ENCODE measurements at regions not wholly inside any gene's neighbourhood (a gene's known extent, or its start where the extent isn't known, plus 50 kb on each side); places are given as distances from the start of the nearest gene placed in this dataset.

DNA sequence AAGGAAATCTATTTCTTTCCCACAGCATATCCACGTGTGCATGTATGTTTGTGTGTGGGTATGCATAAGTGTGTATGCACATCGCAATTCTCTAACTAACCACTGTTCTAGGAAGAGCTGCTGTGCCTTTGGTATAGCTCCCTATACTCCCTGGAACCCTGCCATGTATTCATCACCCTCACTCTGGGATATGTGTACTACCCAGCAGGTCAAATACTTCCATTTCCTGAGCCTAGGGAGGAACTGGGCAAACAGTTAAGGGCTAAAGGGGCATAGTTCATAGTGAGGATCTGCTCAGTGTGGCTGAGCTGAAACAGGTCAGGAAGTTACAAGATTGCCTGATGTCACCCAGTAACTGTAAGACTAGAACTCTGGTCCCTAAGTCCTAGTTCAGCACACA, 260.4 kb downstream of the RPLP1 start:
- ChIA-PET CTCF (no interaction called here), POLR2A (no interaction called here)
- H3K4me3 ChIP-seq (ENCODE audit: low read depth, low read length), result no peak overlapping the region
- DNase-seq (ENCODE audit: low read depth, low spot score), result no peak
- TF ChIP-seq, protein P1, sequence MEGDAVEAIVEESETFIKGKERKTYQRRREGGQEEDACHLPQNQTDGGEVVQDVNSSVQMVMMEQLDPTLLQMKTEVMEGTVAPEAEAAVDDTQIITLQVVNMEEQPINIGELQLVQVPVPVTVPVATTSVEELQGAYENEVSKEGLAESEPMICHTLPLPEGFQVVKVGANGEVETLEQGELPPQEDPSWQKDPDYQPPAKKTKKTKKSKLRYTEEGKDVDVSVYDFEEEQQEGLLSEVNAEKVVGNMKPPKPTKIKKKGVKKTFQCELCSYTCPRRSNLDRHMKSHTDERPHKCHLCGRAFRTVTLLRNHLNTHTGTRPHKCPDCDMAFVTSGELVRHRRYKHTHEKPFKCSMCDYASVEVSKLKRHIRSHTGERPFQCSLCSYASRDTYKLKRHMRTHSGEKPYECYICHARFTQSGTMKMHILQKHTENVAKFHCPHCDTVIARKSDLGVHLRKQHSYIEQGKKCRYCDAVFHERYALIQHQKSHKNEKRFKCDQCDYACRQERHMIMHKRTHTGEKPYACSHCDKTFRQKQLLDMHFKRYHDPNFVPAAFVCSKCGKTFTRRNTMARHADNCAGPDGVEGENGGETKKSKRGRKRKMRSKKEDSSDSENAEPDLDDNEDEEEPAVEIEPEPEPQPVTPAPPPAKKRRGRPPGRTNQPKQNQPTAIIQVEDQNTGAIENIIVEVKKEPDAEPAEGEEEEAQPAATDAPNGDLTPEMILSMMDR (IDR thresholded peaks at IDR 0.05; ENCODE audit: insufficient read depth, low read length, missing control alignments), result no peak

DNA sequence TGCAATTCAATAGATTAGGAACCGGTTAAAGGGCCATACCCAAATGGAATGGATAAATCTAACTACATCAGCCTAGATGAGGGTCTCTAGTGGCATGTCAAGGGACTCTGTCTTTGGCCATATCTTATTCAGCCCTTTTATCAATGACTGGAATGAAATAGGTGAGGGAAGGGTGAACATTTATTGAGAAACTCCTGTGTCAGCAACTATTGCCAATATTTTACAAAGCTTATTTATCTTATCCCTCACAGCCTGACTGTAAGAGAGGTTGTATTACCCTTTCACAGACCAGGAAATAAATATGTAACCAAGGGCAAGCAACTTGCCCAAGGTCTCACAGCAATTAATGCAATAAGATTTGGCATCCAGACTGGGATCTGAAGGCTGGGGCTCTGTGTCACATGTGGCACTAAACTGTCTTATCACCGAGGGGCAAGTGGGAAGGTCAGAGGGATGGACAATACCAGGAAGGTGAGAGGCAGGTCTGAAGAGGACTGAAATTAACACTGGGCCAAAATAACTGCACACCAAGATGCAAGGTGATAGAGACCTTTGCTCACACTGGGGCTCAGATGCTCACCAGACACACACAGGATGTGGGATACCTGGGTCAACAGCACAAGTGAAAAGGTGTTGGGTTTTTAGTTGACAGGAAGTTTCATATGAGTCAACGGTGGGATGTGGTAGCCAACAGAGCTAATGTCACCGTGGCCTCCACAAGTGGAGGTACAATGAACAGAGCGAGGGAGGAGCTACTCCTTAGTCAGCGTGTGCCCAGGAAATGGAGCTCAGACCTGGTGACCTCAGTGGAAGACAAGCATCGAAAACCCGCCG, 261.3 kb downstream of the RPLP1 start:
- H3K4me3 ChIP-seq (ENCODE audit: low read depth, low read length), result no peak overlapping the region
- CTCF ChIA-PET, result no interaction called here
- TF ChIP-seq, protein P1 (IDR thresholded peaks at IDR 0.05; ENCODE audit: insufficient read depth, low read length, missing control alignments), result no peak
- DNase-seq (ENCODE audit: low read depth, low spot score), result no peak
- POLR2A ChIA-PET, result no interaction called here

DNA sequence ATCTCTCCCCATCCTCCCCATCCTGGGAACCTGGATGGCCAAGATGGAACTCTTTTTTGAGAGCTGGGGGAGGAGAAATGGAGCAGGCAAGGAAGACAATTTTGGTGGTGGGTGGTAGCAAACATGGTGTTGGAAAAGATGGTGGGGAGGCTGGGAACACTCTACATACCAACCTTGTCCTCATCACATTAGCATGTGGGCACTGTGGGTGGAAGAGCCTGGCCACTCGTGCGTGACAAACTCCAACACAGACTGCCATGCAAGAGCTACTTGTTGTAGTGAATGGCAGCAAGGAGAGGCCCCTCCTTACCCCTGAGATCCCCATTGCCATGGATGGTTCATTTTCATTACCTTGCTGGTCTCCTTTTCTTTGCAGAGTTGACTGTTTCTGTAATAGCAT, 262.6 kb downstream of the RPLP1 start:
- H3K4me3 ChIP-seq (ENCODE audit: low read depth, low read length), result no peak overlapping the region
- CTCF ChIA-PET, result no interaction called here
- POLR2A ChIA-PET, result no interaction called here

GRCh38 chr15:69718436-69718835, 265.8 kb downstream of the RPLP1 start:
- CTCF ChIA-PET, result interaction anchor here (1.2 kb wide), 2 partner anchors 10 to 748 kb away, joined by 3 to 4 read pairs; no protein-coding TSS in a partner anchor
- TF ChIP-seq, protein P1 (IDR thresholded peaks at IDR 0.05; ENCODE audit: insufficient read depth, low read length, missing control alignments), result no peak
- POLR2A ChIA-PET, result no interaction called here
- no peak overlapping the region for H3K4me3 ChIP-seq (ENCODE audit: low read depth, low read length)
- DNase-seq (ENCODE audit: low read depth, low spot score), result no peak

More for the DNA sequence above, 262.6 kb downstream of the RPLP1 start:
- no peak for DNase-seq (ENCODE audit: low read depth, low spot score)
- TF ChIP-seq, protein P1 (IDR thresholded peaks at IDR 0.05; ENCODE audit: insufficient read depth, low read length, missing control alignments), result no peak

- DNase-seq (ENCODE audit: low read depth, low spot score), result no peak
- TF ChIP-seq, protein P1 (IDR thresholded peaks at IDR 0.05; ENCODE audit: insufficient read depth, low read length, missing control alignments), result no peak
- ChIA-PET CTCF (interaction anchor here (1.2 to 2.0 kb wide), 3 partner anchors 10 to 747 kb away, joined by 3 to 10 read pairs (median 4); no protein-coding TSS in a partner anchor), POLR2A (no interaction called here)
- no peak overlapping the region for H3K4me3 ChIP-seq (ENCODE audit: low read depth, low read length)
Observed at GRCh38 chr15:69718916-69719315, 266.3 kb downstream of the RPLP1 start.

DNA sequence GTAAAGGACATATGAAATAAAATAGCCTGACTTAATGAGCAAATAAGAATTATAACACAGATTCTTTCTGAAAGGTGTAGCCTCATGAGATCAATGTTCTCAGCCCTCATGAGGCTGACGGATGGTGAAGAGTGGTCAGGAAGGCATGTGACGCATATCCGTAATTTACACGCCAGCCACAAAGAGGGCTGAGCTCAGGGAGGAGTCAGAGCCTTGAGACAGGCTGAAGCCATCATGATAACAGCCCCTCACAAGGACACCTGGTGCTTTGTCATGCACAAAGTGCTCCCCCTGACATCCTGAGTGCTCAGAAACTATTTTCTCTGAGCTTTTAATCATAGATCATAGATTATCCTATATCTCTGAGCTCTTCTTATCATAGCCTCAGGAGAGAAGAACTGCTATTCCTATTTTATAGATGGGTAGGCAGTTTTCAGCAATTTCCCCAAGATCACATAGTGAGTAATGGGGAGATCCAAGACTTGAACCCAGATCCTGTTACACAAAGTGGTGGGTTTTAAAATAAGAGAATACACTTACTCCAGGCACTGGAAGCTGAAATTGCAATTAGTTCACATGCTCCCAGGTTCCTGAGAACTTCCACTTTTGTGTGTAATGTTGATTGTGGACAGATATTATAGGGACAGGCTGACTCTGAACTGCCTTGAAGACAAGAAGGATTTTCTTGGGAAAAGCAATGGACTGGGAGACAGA, 267.1 kb downstream of the RPLP1 start:
- no peak overlapping the region for H3K4me3 ChIP-seq (ENCODE audit: low read depth, low read length)
- ChIA-PET POLR2A (no interaction called here), CTCF (interaction anchor here (1.0 to 2.0 kb wide), 5 partner anchors 9 to 747 kb away, joined by 3 to 10 read pairs (median 4); no protein-coding TSS in a partner anchor)
- no peak for DNase-seq (ENCODE audit: low read depth, low spot score)
- TF ChIP-seq, protein P1 (IDR thresholded peaks at IDR 0.05; ENCODE audit: insufficient read depth, low read length, missing control alignments), result no peak
